A549 (cell line): ENCODE measurements at regions not wholly inside any gene's neighbourhood (a gene's known extent, or its start where the extent isn't known, plus 50 kb on each side); places are given as distances from the start of the nearest gene placed in this dataset.
"Not testable (repeated sequence)": the region's sequence is repeated elsewhere in the genome, so short reads cannot be mapped to it uniquely, and the experiment has no call there.

Experiments
- ATAC-seq, 2 experiments: fragments of 200-7000 bp in 1 of 2; fragments of >200 bp in 1 of 2; cut with Nextera tagmentation in 1 of 2; cut with Tn5 transposase in 1 of 2; 3 replicates each; pipeline versions ENCODE4 v1.8.0 to v1.9.1; 2018 to 2020; ENCODE audit warnings: mild to moderate bottlenecking in 1 of 2, moderate library complexity in 1 of 2
- CTCF ChIA-PET: fragments of 300-600 bp; sonication (Branson Sonifier 250); formaldehyde crosslinking; extraction: SDS; loops from one replicate; lab custom pipeline; 2021; ENCODE audit warnings: antibody characterized with exemption, inconsistent platforms; lab: Yijun Ruan, JAX
- POLR2A ChIA-PET: fragments of 350-600 bp; formaldehyde crosslinking; extraction: SDS; loops from one replicate; lab custom pipeline; 2021; ENCODE audit warnings: antibody characterized with exemption, inconsistent platforms; lab: Yijun Ruan, JAX
- DNase-seq, 2 experiments: peaks; one replicate each; pipeline versions ENCODE4 v3.0.0 to v3.0.0-alpha.2; 2011 to 2016; ENCODE audit warnings: low read depth in 1 of 2, low spot score in 1 of 2
- FAIRE-seq: peaks from 2 replicates; lab custom pipeline; 2011; peaks lifted over from hg19 to GRCh38; lab: Jason Lieb, UNC
- H3K27ac ChIP-seq, 2 experiments: fragments of >200 bp; sonication (Bioruptor Twin); formaldehyde crosslinking; 3 replicates each; pipeline ENCODE4 v1.5.1; 2016 to 2017
- H3K4me1 ChIP-seq: fragments of >200 bp; sonication (Bioruptor Twin); formaldehyde crosslinking; 3 replicates; pipeline ENCODE4 v1.6.1; 2016
- H3K4me2 ChIP-seq: fragments of >200 bp; sonication (Bioruptor Twin); formaldehyde crosslinking; 3 replicates; pipeline ENCODE4 v1.6.1; 2016
- H3K4me3 ChIP-seq: fragments of >200 bp; sonication (Bioruptor Twin); formaldehyde crosslinking; 3 replicates; pipeline ENCODE4 v1.5.1; 2016
- H3K9me3 ChIP-seq: fragments of >200 bp; sonication (Bioruptor Twin); formaldehyde crosslinking; 3 replicates; pipeline ENCODE4 v1.6.1; 2016
- WGBS: methylation state at CpG from one replicate; pipeline ENCODE4 v1.1.6; 2017; ENCODE audit errors: missing lambda C conversion rate; 5-methylcytosine and 5-hydroxymethylcytosine counted together

DNA sequence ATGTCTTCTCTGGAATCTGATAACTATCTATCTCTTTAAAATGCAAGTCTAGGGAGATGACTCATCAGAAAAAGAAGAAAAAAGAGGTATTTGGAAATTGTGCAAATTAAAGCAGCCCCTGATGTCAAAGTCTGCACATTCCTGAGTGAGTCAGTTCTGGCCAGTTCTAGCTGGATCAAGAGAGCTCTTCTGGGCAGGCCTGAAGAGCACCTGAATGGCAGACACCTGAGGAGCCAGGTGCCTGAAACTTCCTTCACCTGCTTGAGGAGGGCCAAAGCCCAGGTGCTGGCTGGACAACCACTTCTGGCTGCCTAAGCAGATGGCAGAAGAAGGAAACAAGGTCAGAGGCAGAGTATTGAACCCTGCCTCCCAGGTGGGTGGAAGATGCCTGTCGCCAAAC is 1575.4 kb downstream of the RPIA start:
- H3K27ac ChIP-seq, FAIRE-seq, H3K4me2 ChIP-seq, H3K4me3 ChIP-seq, H3K9me3 ChIP-seq, POLR2A ChIA-PET, H3K4me1 ChIP-seq, DNase-seq, CTCF ChIA-PET, ATAC-seq: not testable (repeated sequence)
- no CpG with 5 or more reads among the region's 1 CpG for WGBS

DNA sequence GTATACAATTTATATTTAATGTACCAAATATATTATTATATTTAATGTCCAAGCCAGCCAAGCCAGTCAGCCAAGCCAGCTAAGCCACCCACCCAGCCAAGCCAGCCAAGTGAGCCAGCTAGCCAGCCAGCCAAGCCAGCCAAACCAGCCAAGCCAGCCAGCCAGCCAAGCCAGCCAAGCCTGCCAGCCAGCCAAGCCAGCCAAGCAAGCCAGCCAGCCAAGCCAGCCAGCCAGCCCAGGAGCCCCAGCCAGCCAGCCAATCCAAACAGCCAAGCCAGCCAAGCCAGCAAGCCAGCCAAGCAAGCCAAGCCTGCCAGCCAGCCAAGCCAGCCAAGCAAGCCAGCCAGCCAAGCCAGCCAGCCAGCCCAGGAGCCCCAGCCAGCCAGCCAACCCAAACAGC is 1596.3 kb downstream of the RPIA start:
- POLR2A ChIA-PET, CTCF ChIA-PET, FAIRE-seq, H3K9me3 ChIP-seq, H3K4me1 ChIP-seq, DNase-seq, ATAC-seq, H3K4me3 ChIP-seq, H3K4me2 ChIP-seq, H3K27ac ChIP-seq: not testable (repeated sequence)

DNA sequence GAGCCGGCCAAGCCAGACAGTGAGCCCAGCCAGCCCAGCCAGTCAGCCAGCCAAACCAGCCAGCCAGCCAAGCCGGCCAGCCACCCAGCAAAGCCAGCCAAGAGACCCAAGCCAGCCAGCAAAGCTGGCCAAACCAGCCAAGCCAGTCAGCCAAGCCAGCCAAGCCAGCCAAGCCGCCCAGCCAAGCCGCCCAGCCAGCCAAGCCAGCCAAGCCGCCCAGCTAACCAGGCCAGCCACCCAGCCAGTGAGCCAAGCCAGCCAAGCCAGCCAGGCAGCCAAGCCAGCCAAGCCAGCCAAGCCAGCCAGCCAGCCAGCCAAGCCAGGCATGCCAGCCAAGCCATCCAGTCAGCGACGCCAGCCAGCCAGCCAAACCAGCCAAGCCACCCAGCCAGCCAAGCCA is 1596.9 kb downstream of the RPIA start:
- WGBS, result no CpG with 5 or more reads among the region's 7 CpGs
- H3K9me3 ChIP-seq, CTCF ChIA-PET, H3K4me1 ChIP-seq, FAIRE-seq, H3K4me2 ChIP-seq, POLR2A ChIA-PET, DNase-seq, ATAC-seq, H3K27ac ChIP-seq, H3K4me3 ChIP-seq: not testable (repeated sequence)

DNA sequence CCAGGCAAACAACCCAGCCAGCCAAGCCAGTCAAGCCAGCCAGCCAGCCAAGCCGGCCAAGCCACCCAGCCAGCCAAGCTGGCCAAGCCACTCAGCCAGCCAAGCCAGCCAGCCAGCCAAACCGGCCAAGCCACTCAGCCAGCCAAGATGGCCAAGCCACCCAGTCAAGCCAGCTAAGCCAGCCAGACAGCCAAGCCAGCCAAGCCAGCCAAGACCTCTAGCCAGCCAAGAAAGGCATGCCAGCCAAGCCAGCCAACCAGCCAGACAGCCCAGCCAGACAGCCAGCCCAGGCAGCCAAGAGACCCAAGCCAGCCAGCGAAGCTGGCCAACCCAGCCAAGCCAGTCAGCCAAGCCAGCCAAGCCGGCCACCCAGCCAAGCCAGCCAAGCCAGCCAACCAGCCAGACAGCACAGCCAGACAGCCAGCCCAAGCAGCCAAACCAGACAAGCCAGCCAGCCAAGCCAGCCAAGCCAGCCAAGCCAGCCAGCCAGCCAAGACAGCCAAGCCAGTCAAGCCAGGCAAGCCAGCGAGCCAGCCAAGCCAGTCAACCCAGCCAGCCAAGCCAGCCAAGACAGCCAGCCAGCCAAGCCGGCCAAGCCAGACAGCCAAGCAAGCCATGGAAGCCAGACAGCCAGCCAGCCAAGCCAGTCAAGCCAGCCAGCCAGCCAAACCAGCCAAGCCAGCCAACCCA is 1598.0 kb downstream of the RPIA start:
- H3K27ac ChIP-seq, FAIRE-seq, H3K4me2 ChIP-seq, H3K9me3 ChIP-seq, H3K4me3 ChIP-seq, DNase-seq, ATAC-seq, H3K4me1 ChIP-seq, CTCF ChIA-PET, POLR2A ChIA-PET: not testable (repeated sequence)
- WGBS, result 0% methylated on average over 1 of the region's 6 CpGs

DNA sequence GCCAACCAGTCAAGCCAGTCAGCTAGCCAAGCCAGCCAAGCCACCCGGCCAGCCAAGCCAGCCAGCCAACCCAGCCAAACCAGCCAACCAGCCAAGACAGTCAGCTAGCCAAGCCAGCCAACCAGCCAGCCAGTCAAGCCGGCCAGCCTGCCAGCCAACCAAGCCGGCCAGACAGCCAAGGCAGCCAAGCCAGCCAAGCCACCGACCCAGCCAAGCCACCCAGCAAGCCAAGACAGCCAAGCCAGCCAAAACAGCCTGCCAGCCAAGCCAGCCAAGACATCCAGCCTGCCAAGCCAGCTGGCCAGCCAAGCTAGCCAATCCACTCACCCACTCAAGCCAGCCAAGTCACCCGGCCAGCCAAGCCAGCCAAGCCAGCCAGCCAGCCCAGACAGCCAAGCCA is 1599.2 kb downstream of the RPIA start:
- POLR2A ChIA-PET, H3K9me3 ChIP-seq, H3K4me2 ChIP-seq, H3K4me3 ChIP-seq, FAIRE-seq, DNase-seq, CTCF ChIA-PET, H3K4me1 ChIP-seq, ATAC-seq, H3K27ac ChIP-seq: not testable (repeated sequence)
- WGBS, result 20% methylated on average over 4 of the region's 5 CpGs

DNA sequence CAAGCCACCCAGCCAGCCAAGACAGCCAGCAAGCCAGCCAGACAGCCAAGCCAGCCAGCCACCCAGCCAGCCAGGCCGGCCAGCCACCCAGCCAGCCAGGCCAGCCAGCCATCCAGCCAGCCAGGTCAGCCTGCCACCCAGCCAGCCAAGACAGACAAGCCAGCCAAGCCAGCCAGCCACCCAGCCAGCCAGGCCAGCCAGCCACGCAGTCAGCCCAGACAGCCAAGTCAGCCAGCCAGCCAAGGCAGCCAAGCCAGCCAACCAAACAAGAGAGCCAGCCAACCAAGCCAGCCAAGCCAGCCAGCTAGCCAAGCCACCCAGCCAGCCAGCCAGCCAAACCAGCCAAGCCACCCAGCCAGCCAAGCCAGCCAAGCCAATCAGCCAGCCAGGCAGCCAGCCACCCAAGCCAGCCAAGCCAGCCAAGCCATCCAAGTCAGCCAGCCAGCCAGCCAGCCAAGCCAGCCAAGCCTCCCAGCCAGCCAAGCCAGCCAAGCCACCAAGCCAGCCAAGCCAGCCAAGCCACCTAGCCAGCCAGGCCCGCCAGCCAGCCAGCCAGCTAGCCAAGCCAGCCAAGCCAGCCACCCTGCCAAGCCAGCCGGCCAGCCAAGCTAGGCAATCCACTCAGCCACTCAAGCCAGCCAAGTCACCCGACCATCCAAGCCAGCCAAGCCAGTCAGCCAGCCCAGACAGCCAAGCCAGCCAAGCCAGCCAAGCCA is 1599.9 kb downstream of the RPIA start:
- ATAC-seq, result peak in 1 of 2 experiments; percentile 62; a peak in 1 of 6 replicates
- POLR2A ChIA-PET, result not testable (repeated sequence)
- 0% methylated on average over 1 of the region's 5 CpGs for WGBS

DNA sequence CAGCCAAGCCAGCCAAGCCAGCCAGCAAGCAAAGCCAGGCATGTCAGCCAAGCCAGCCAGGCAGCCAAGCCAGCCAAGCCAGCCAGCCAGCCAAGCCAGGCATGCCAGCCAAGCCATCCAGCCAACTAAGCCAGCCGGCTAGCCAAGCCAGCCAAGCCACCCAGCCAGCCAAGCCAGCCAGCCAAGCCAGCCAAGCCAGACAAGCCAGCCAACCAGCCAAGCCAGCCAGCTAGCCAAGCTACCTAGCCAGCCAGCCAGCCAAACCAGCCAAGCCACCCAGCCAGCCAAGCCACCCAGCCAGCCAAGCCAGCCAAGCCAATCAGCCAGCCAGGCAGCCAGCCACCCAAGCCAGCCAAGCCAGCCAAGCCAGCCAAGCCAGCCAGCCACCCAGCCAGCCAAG is 1600.5 kb downstream of the RPIA start:
- H3K4me1 ChIP-seq, H3K27ac ChIP-seq, CTCF ChIA-PET, FAIRE-seq, POLR2A ChIA-PET, H3K9me3 ChIP-seq, H3K4me3 ChIP-seq, H3K4me2 ChIP-seq, DNase-seq, ATAC-seq: not testable (repeated sequence)
- WGBS, result 63% methylated on average over 1 of the region's 1 CpG

More for the DNA sequence above, 1599.9 kb downstream of the RPIA start:
- H3K4me1 ChIP-seq, FAIRE-seq, H3K4me3 ChIP-seq, H3K9me3 ChIP-seq, H3K27ac ChIP-seq, DNase-seq, H3K4me2 ChIP-seq, CTCF ChIA-PET: not testable (repeated sequence)

DNA sequence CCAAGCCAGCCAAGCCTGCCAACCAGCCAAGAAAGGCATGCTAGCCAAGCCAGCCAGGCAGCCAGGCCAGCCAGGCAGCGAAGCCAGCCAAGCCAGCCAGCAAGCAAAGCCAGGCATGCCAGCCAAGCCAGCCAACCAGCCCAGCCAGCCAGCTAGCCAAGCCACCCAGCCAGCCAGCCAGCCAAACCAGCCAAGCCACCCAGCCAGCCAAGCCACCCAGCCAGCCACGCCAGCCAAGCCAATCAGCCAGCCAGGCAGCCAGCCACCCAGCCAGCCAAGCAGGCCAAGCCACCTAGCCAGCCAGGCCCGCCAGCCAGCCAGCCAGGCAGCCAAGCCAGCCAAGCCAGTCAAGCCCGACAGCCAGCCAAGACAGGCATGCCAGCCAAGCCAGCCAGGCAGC is 1601.0 kb downstream of the RPIA start:
- ATAC-seq, H3K9me3 ChIP-seq, H3K27ac ChIP-seq, H3K4me1 ChIP-seq, H3K4me3 ChIP-seq, POLR2A ChIA-PET, CTCF ChIA-PET, FAIRE-seq, DNase-seq, H3K4me2 ChIP-seq: not testable (repeated sequence)
- 7% methylated on average over 3 of the region's 4 CpGs for WGBS

DNA sequence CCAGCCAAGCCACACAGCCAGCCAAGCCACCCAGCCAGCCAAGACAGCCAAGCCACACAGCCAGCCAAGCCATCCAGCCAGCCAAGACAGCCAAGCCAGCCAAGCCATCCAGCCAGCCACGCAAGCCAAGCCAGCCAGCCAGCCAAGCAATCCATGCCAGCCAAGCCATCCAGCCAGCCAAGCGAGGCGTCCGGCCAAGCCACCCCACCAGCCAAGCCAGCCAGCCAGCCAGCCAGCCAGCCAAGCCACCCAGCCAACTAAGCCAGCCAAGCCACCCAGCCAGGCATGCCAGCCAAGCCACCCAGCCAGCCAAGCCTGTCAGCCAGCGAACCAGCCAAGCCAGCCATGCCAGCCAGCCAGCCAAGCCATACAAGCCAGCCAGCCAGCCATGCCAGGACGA is 1601.8 kb downstream of the RPIA start:
- H3K9me3 ChIP-seq, POLR2A ChIA-PET, CTCF ChIA-PET, H3K4me1 ChIP-seq, H3K4me3 ChIP-seq, FAIRE-seq, DNase-seq, H3K4me2 ChIP-seq, ATAC-seq, H3K27ac ChIP-seq: not testable (repeated sequence)
- 48% methylated on average over 6 of the region's 6 CpGs for WGBS

DNA sequence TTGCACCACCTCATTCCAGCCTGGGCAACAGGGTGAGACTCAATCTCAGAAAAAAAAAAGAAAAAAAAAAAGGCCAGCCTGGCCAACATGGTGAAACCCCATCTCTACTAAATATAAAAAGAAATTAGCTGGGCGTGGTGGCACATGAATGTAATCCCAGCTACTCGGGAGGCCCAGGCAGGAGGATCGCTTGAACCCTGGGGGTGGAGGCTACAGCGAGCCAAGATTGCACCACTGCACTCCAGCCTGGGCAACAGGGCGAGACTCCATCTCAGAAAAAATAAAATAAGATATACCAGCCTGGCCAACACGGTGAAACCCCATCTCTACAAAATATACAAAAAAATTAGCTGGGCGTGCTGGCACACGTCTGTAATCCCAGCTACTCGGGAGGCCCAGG is 1602.3 kb downstream of the RPIA start:
- FAIRE-seq, ATAC-seq, H3K27ac ChIP-seq, H3K4me3 ChIP-seq, DNase-seq, POLR2A ChIA-PET, H3K4me1 ChIP-seq, CTCF ChIA-PET, H3K4me2 ChIP-seq, H3K9me3 ChIP-seq: not testable (repeated sequence)
- 52% methylated on average over 9 of the region's 9 CpGs for WGBS

DNA sequence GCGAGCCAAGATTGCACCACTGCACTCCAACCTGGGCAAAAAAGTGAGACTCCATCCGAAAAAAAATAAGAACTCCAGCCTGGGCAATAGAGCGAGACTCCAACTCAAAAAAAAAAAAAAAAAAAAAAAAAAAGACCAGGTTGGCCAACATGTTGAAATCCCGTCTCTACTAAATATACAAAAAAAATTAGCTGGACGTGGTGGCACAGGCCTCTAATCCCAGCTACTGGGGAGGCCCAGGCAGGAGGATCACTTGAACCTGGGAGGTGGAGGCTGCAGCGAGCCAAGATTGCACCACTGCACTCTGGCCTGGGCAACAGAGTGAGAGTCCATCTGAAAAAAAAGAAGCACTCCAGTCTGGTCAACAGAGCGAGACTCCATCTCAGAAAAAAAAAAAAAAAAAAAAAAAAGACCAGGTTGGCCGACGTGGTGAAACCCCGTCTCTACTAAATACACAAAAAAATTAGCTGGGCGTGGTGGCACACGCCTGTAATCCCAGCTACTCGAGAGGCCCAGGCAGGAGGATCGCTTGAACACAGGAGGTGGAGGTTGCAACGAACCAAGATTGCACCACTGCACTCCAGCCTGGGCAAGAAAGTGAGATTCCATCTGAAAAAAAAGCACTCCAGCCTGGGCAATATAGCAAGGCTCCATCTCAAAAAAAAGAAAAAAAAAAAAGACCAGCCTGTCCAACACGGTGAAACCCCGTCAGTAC is 1603.7 kb downstream of the RPIA start:
- CTCF ChIA-PET, H3K27ac ChIP-seq, DNase-seq, POLR2A ChIA-PET, H3K4me1 ChIP-seq, H3K4me2 ChIP-seq, FAIRE-seq, H3K4me3 ChIP-seq, H3K9me3 ChIP-seq, ATAC-seq: not testable (repeated sequence)
- 45% methylated on average over 15 of the region's 17 CpGs for WGBS
